Kidney (tissue), 13 donors: ENCODE measurements at regions not wholly inside any gene's neighbourhood (a gene's known extent, or its start where the extent isn't known, plus 50 kb on each side); places are given as distances from the start of the nearest gene placed in this dataset.

Experiments
- DNase-seq, 5 donors: peaks; one replicate each; pipeline ENCODE4 v3.0.0-alpha.2; 2013 to 2020
- FAIRE-seq: peaks from 2 replicates; lab custom pipeline; 2012; peaks lifted over from hg19 to GRCh38; lab: Jason Lieb, UNC
- H3K27ac ChIP-seq, 2 donors: one replicate each; pipeline ENCODE4 v1.7.0; 2013; ENCODE audit warnings: low read depth in 2 of 2, low read length in 2 of 2, inconsistent platforms in 1 of 2
- H3K27me3 ChIP-seq: one replicate; pipeline ENCODE4 v1.7.1; 2013; ENCODE audit warnings: low read length, inconsistent platforms; ENCODE audit not compliant: control insufficient read depth, insufficient read depth
- H3K36me3 ChIP-seq, 3 donors: one replicate each; pipeline versions ENCODE4 v1.7.0 to v1.7.1; 2013; ENCODE audit warnings: low read length in 3 of 3, control low read depth in 1 of 3, inconsistent platforms in 1 of 3; ENCODE audit not compliant: insufficient read depth in 3 of 3, control insufficient read depth in 2 of 3
- H3K4me1 ChIP-seq, 3 donors: one replicate each; pipeline versions ENCODE4 v1.7.0 to v1.7.1; 2013; ENCODE audit warnings: low read length in 3 of 3, inconsistent platforms in 1 of 3, low read depth in 1 of 3; ENCODE audit not compliant: control insufficient read depth in 2 of 3, insufficient read depth in 2 of 3
- H3K4me3 ChIP-seq, 3 donors: one replicate each; pipeline versions ENCODE4 v1.7.0 to v1.8.1; 2013; ENCODE audit warnings: low read length in 3 of 3, control low read depth in 1 of 3, inconsistent platforms in 1 of 3
- H3K9ac ChIP-seq, 3 donors: one replicate each; pipeline versions ENCODE4 v1.7.0 to v1.7.1; 2013; ENCODE audit warnings: low read length in 3 of 3, control low read depth in 1 of 3, inconsistent platforms in 1 of 3
- H3K9me3 ChIP-seq, 3 donors: one replicate each; pipeline versions ENCODE4 v1.7.0 to v1.7.1; 2013; ENCODE audit warnings: low read length in 3 of 3, control low read depth in 1 of 3, inconsistent platforms in 1 of 3; ENCODE audit not compliant: control insufficient read depth in 2 of 3, insufficient read depth in 1 of 3
- CTCF ChIP-seq: IDR thresholded peaks from 3 replicates; pipeline ENCODE4 v1.5.1; 2012; ENCODE audit warnings: mild to moderate bottlenecking, moderate library complexity, borderline replicate concordance; ENCODE audit not compliant: insufficient read depth; ENCODE audit errors: extremely low read depth
- intact Hi-C: fragments of 100-400 bp; cut with DNase I; formaldehyde crosslinking; loops from one replicate; pipeline ENCODE4 v1.11.1; 2022
- donor health status: control.
- donor health status: control.
- donor health status: control.
- donor health status: control.
- donor health status: control.
- donor health status: DM: yes; HTN: yes; CAD: no.
- donor health status: Normal renal cell carcinoma (clear cell type).

- Histone ChIP-seq H3K9ac (no peak overlapping the region), H3K4me3 (no peak overlapping the region), H3K9me3 (no peaks in the 10 kb centered on the region), H3K27me3 (no peaks in the 10 kb centered on the region), H3K4me1 (no peaks in the 10 kb centered on the region), H3K27ac (no peak overlapping the region), H3K36me3 (no peaks in the 10 kb centered on the region)
- no peak for DNase-seq
- intact Hi-C loops = no loop called here
- TF ChIP-seq CTCF = no peak
- FAIRE-seq = no peak
Observed at GRCh38 chr20:12014736-12015135, 97.0 kb downstream of the BTBD3 start.

- no peaks in the 10 kb centered on the region for H3K4me1 ChIP-seq
- H3K4me3 ChIP-seq = no peak overlapping the region
- TF ChIP-seq CTCF = no peak
- H3K27ac ChIP-seq = no peak overlapping the region
- H3K36me3 ChIP-seq = no peaks in the 10 kb centered on the region
- DNase-seq = no peak
- intact Hi-C loops = no loop called here
- no peak for FAIRE-seq
- no peaks in the 10 kb centered on the region for H3K27me3 ChIP-seq
- no peak overlapping the region for H3K9ac ChIP-seq
- H3K9me3 ChIP-seq = no peaks in the 10 kb centered on the region
Observed at GRCh38 chr20:12016291-12016690, 98.6 kb downstream of the BTBD3 start.

- Histone ChIP-seq H3K27ac (no peak overlapping the region), H3K36me3 (no peaks in the 10 kb centered on the region), H3K4me1 (no peaks in the 10 kb centered on the region), H3K9me3 (no peaks in the 10 kb centered on the region), H3K27me3 (no peaks in the 10 kb centered on the region), H3K4me3 (no peak overlapping the region), H3K9ac (no peak overlapping the region)
- DNase-seq (peak in 1 of 5 donors; percentile 29), FAIRE-seq (no peak)
- intact Hi-C loops = no loop called here
- no peak for TF ChIP-seq CTCF
Observed at GRCh38 chr20:12019715-12020114, 102.0 kb downstream of the BTBD3 start.

DNA sequence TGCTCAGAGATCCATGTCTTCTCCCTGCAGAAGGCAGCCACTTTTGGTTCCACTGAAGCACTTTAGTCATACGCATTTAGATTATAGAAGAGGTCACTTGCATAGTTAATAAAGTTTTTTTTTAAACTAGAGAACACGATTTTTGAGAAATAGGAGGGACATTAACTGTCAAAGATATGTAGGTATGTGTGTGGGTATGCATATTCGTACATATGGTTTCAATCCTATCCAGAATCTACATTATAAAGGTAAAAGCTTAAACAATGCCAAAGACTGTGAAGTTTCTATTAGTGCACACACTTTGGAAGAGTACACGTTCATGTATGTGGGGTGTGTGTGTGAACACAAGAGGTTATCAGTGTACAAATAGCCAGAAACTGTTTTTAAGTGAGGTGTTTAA, 103.2 kb downstream of the BTBD3 start:
- H3K27me3 ChIP-seq = no peaks in the 10 kb centered on the region
- no peak overlapping the region for H3K4me3 ChIP-seq
- DNase-seq (no peak), FAIRE-seq (no peak)
- TF ChIP-seq CTCF = no peak
- no peak overlapping the region for H3K9ac ChIP-seq
- intact Hi-C loops = no loop called here
- H3K9me3 ChIP-seq = no peaks in the 10 kb centered on the region
- H3K27ac ChIP-seq = no peak overlapping the region
- no peaks in the 10 kb centered on the region for H3K4me1 ChIP-seq
- H3K36me3 ChIP-seq = no peaks in the 10 kb centered on the region
